Esophagus muscularis mucosa (tissue), 3 donors: ENCODE measurements at regions not wholly inside any gene's neighbourhood (a gene's known extent, or its start where the extent isn't known, plus 50 kb on each side); places are given as distances from the start of the nearest gene placed in this dataset.
"Not testable (repeated sequence)": the region's sequence is repeated elsewhere in the genome, so short reads cannot be mapped to it uniquely, and the experiment has no call there.

Experiments
- POLR2A ChIP-seq: fragments of 450-650 bp; IDR thresholded peaks from one replicate; pipeline ENCODE4 v1.6.1; 2017; ENCODE audit warnings: antibody characterized with exemption, moderate library complexity, mild to moderate bottlenecking, low read depth
- TF ChIP-seq, protein P1 (sequence below), 3 experiments: fragments of 200-600 bp in 2 of 3; fragments of 450-650 bp in 1 of 3; sonication (generic) in 2 of 3; IDR thresholded peaks; one replicate each; pipeline ENCODE4 v1.5.1; 2017 to 2019; ENCODE audit warnings: antibody characterized with exemption in 3 of 3, mild to moderate bottlenecking in 2 of 3, moderate library complexity in 1 of 3

DNA sequence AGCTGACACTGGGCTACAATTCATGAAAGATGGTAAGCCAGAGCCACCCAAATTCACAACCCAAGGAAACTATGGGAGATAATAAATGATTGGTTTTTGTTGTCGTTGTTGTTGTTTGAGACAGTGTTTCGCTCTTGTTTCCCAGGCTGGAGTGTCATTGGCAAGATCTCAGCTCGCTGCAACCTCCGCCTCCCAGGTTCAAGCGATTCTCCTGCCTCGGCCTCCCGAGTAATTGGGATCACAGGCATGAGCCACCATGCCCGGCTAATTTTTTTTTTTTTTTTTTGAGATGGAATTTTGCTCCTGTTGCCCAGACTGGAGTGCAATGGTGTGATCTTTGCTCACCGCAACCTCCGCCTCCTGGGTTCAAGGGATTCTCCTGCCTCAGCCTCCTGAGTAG is 65.9 kb upstream of the METTL9 start:
- TF ChIP-seq, protein P1, sequence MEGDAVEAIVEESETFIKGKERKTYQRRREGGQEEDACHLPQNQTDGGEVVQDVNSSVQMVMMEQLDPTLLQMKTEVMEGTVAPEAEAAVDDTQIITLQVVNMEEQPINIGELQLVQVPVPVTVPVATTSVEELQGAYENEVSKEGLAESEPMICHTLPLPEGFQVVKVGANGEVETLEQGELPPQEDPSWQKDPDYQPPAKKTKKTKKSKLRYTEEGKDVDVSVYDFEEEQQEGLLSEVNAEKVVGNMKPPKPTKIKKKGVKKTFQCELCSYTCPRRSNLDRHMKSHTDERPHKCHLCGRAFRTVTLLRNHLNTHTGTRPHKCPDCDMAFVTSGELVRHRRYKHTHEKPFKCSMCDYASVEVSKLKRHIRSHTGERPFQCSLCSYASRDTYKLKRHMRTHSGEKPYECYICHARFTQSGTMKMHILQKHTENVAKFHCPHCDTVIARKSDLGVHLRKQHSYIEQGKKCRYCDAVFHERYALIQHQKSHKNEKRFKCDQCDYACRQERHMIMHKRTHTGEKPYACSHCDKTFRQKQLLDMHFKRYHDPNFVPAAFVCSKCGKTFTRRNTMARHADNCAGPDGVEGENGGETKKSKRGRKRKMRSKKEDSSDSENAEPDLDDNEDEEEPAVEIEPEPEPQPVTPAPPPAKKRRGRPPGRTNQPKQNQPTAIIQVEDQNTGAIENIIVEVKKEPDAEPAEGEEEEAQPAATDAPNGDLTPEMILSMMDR (IDR thresholded peaks at IDR 0.05): not testable (repeated sequence)
- not testable (repeated sequence) for TF ChIP-seq POLR2A
